ENCODE measurements at regions not wholly inside any gene's neighbourhood (a gene's known extent, or its start where the extent isn't known, plus 50 kb on each side); places are given as distances from the start of the nearest gene placed in this dataset.

GRCh38 chr2:19762959-19763605, 138.7 kb downstream of the TTC32 start:
- no peak for TF ChIP-seq CTCF (IDR thresholded peaks at IDR 0.05)
- peaks cover 33% of the 10 kb centered on the region for H3K4me1 Mint-ChIP-seq (ENCODE audit: low read depth)

GRCh38 chr2:19762142-19762541, 139.6 kb downstream of the TTC32 start:
- Mint-ChIP-seq H3K27ac (no peak overlapping the region), H3K4me3 (no peak overlapping the region), H3K36me3 (ENCODE audit: low read depth) (no peaks in the 10 kb centered on the region), H3K27me3 (ENCODE audit: insufficient read depth) (peaks cover 8% of the 10 kb centered on the region), H3K4me1 (ENCODE audit: low read depth) (peaks cover 24% of the 10 kb centered on the region), H3K9me3 (no peaks in the 10 kb centered on the region)
- no peak for DNase-seq
- no peak for TF ChIP-seq CTCF (IDR thresholded peaks at IDR 0.05)

More at GRCh38 chr2:19762959-19763605, 138.7 kb downstream of the TTC32 start:
- no peak for DNase-seq
- no peaks in the 10 kb centered on the region for H3K9me3 Mint-ChIP-seq
- H3K27ac Mint-ChIP-seq, result no peak overlapping the region
- peaks cover under 1% of the 10 kb centered on the region for H3K27me3 Mint-ChIP-seq (ENCODE audit: insufficient read depth)
- H3K36me3 Mint-ChIP-seq (ENCODE audit: low read depth), result no peaks in the 10 kb centered on the region
- no peak overlapping the region for H3K4me3 Mint-ChIP-seq

GRCh38 chr2:19759880-19760279, 141.9 kb downstream of the TTC32 start:
- H3K9me3 Mint-ChIP-seq, result no peaks in the 10 kb centered on the region
- no peak overlapping the region for H3K27ac Mint-ChIP-seq
- H3K4me1 Mint-ChIP-seq (ENCODE audit: low read depth), result peaks cover 12% of the 10 kb centered on the region
- no peak overlapping the region for H3K4me3 Mint-ChIP-seq
- H3K27me3 Mint-ChIP-seq (ENCODE audit: insufficient read depth), result peaks cover 16% of the 10 kb centered on the region
- DNase-seq, result no peak
- no peak for TF ChIP-seq CTCF (IDR thresholded peaks at IDR 0.05)
- no peaks in the 10 kb centered on the region for H3K36me3 Mint-ChIP-seq (ENCODE audit: low read depth)

- TF ChIP-seq CTCF (IDR thresholded peaks at IDR 0.05), result no peak
- H3K4me3 Mint-ChIP-seq, result no peak overlapping the region
- H3K27me3 Mint-ChIP-seq (ENCODE audit: insufficient read depth), result peaks cover 22% of the 10 kb centered on the region
- no peak for DNase-seq
- no peaks in the 10 kb centered on the region for H3K36me3 Mint-ChIP-seq (ENCODE audit: low read depth)
- H3K4me1 Mint-ChIP-seq (ENCODE audit: low read depth), result peaks cover 6% of the 10 kb centered on the region
- no peak overlapping the region for H3K27ac Mint-ChIP-seq
- no peaks in the 10 kb centered on the region for H3K9me3 Mint-ChIP-seq
Observed at GRCh38 chr2:19758658-19759057, 143.1 kb downstream of the TTC32 start.

- Mint-ChIP-seq H3K4me1 (ENCODE audit: low read depth) (peaks cover 6% of the 10 kb centered on the region), H3K36me3 (ENCODE audit: low read depth) (no peaks in the 10 kb centered on the region), H3K4me3 (no peak overlapping the region), H3K27ac (no peak overlapping the region), H3K27me3 (ENCODE audit: insufficient read depth) (peaks cover 26% of the 10 kb centered on the region), H3K9me3 (no peaks in the 10 kb centered on the region)
- no peak for DNase-seq
- TF ChIP-seq CTCF (IDR thresholded peaks at IDR 0.05), result no peak
Observed at GRCh38 chr2:19757586-19757985, 144.2 kb downstream of the TTC32 start.
